CD14-positive monocyte (primary cell): ENCODE measurements at regions not wholly inside any gene's neighbourhood (a gene's known extent, or its start where the extent isn't known, plus 50 kb on each side); places are given as distances from the start of the nearest gene placed in this dataset.

Source experiments
- DNase-seq, 3 donors: peaks; one replicate each; pipeline ENCODE4 v3.0.0-alpha.2; 2011 to 2022
- H2AFZ ChIP-seq: 2 replicates; pipeline ENCODE4 v1.6.0; 2012; ENCODE audit warnings: mild to moderate bottlenecking, low read depth, low read length, inconsistent platforms; ENCODE audit not compliant: insufficient read depth, poor library complexity, severe bottlenecking
- H3K27ac ChIP-seq, 2 donors: 1 replicate in 1 of 2; 2 replicates in 1 of 2; pipeline ENCODE4 v1.5.1; 2012 to 2013; ENCODE audit warnings: low read length in 2 of 2, control low read depth in 1 of 2, inconsistent platforms in 1 of 2, low read depth in 1 of 2, mild to moderate bottlenecking in 1 of 2
- H3K27me3 ChIP-seq, 2 donors: one replicate each; pipeline versions ENCODE4 v1.6.0 to v1.6.1; 2011 to 2013; ENCODE audit warnings: low read length in 2 of 2; ENCODE audit not compliant: control insufficient read depth in 2 of 2, insufficient read depth in 2 of 2
- H3K36me3 ChIP-seq, 2 donors: replicated peaks in 1 of 2; 1 replicate in 1 of 2; 2 replicates in 1 of 2; pipeline versions ENCODE4 v1.5.1 to v1.6.1; 2012 to 2013; ENCODE audit warnings: low read length in 2 of 2, control low read depth in 1 of 2, inconsistent platforms in 1 of 2, mild to moderate bottlenecking in 1 of 2; ENCODE audit not compliant: insufficient read depth in 2 of 2, control insufficient read depth in 1 of 2
- H3K4me1 ChIP-seq, 2 donors: 1 replicate in 1 of 2; 2 replicates in 1 of 2; pipeline versions ENCODE4 v1.5.1 to v1.6.1; 2012 to 2013; ENCODE audit warnings: low read length in 2 of 2, control low read depth in 1 of 2, inconsistent platforms in 1 of 2, mild to moderate bottlenecking in 1 of 2, moderate library complexity in 1 of 2; ENCODE audit not compliant: insufficient read depth in 2 of 2, control insufficient read depth in 1 of 2
- H3K4me2 ChIP-seq: replicated peaks from 2 replicates; pipeline ENCODE3; 2012; ENCODE audit warnings: low read length, moderate library complexity, mild to moderate bottlenecking; ENCODE audit not compliant: poor library complexity, severe bottlenecking; ENCODE audit errors: extremely low read depth
- H3K4me3 ChIP-seq, 3 experiments: fragments of 200-600 bp in 1 of 3; sonication (generic) in 1 of 3; replicated peaks in 1 of 3; 1 replicate in 2 of 3; 2 replicates in 1 of 3; pipeline ENCODE4 v1.5.1; 2011 to 2013; ENCODE audit warnings: low read length in 3 of 3, mild to moderate bottlenecking in 3 of 3, control low read depth in 2 of 3, low read depth in 2 of 3, inconsistent platforms in 1 of 3, moderate library complexity in 1 of 3
- H3K79me2 ChIP-seq: 2 replicates; pipeline ENCODE4 v1.6.0; 2012; ENCODE audit warnings: mild to moderate bottlenecking, control low read depth, inconsistent platforms, low read length, moderate library complexity; ENCODE audit not compliant: insufficient read depth
- H3K9ac ChIP-seq: 2 replicates; pipeline ENCODE4 v1.6.0; 2017; ENCODE audit warnings: low read length, mild to moderate bottlenecking; ENCODE audit not compliant: insufficient read depth, poor library complexity, severe bottlenecking
- H3K9me3 ChIP-seq, 2 donors: replicated peaks in 1 of 2; 1 replicate in 1 of 2; 2 replicates in 1 of 2; pipeline versions ENCODE4 v1.5.1 to v1.6.1; 2012 to 2013; ENCODE audit warnings: low read length in 2 of 2, control low read depth in 1 of 2; ENCODE audit not compliant: control insufficient read depth in 1 of 2, insufficient read depth in 1 of 2
- H4K20me1 ChIP-seq: 2 replicates; pipeline ENCODE4 v1.6.0; 2012; ENCODE audit warnings: mild to moderate bottlenecking, low read length, control low read depth, moderate library complexity; ENCODE audit not compliant: insufficient read depth
- H3K27ac Mint-ChIP-seq, 7 donors: one replicate each; pipeline ENCODE4 v1.8.0; 2020; ENCODE audit warnings: mild to moderate bottlenecking in 7 of 7, mixed read lengths in 7 of 7, moderate library complexity in 6 of 7, inconsistent platforms in 2 of 7
- H3K27me3 Mint-ChIP-seq, 3 donors: one replicate each; pipeline ENCODE4 v1.8.0; 2021 to 2022; ENCODE audit warnings: low read depth in 3 of 3, mild to moderate bottlenecking in 3 of 3, mixed read lengths in 3 of 3, moderate library complexity in 3 of 3, inconsistent platforms in 1 of 3
- H3K36me3 Mint-ChIP-seq, 2 donors: one replicate each; pipeline ENCODE4 v1.8.0; 2020; ENCODE audit warnings: mixed read lengths in 2 of 2, inconsistent platforms in 1 of 2, mild to moderate bottlenecking in 1 of 2
- H3K4me1 Mint-ChIP-seq: one replicate; pipeline ENCODE4 v1.8.0; 2020; ENCODE audit warnings: mild to moderate bottlenecking, mixed read lengths
- H3K4me3 Mint-ChIP-seq, 2 donors: one replicate each; pipeline ENCODE4 v1.8.0; 2020; ENCODE audit warnings: mild to moderate bottlenecking in 2 of 2, mixed read lengths in 2 of 2, moderate library complexity in 1 of 2
- H3K9me3 Mint-ChIP-seq, 7 donors: one replicate each; pipeline ENCODE4 v1.8.0; 2020 to 2022; ENCODE audit warnings: mixed read lengths in 7 of 7, mild to moderate bottlenecking in 6 of 7, moderate library complexity in 6 of 7, inconsistent platforms in 2 of 7
- WGBS: methylation state at CpG from one replicate; pipeline ENCODE4 v1.1.5; 2013; ENCODE audit warnings: missing lambda C conversion rate; ENCODE audit not compliant: insufficient coverage; 5-methylcytosine and 5-hydroxymethylcytosine counted together
- intact Hi-C, 2 donors: fragments of 100-400 bp; cut with micrococcal nuclease; formaldehyde crosslinking; loops; one replicate each; pipeline versions ENCODE4 v1.15.0 to v1.15.1; 2023
- TF ChIP-seq, protein P1 (sequence below): fragments of 200-600 bp; IDR thresholded peaks from one replicate; pipeline ENCODE4 v1.8.0; 2022; ENCODE audit warnings: antibody characterized with exemption, mild to moderate bottlenecking

- H4K20me1 ChIP-seq, result no peaks in the 10 kb centered on the region
- Mint-ChIP-seq H3K36me3 (no peaks in the 10 kb centered on the region), H3K9me3 (peaks cover 0 to 6% (median 2%) of the 10 kb centered on the region in 7 donors), H3K4me1 (no peaks in the 10 kb centered on the region), H3K27ac (no peak overlapping the region), H3K4me3 (no peak overlapping the region), H3K27me3 (peaks cover 0 to 1% (median 0%) of the 10 kb centered on the region in 3 donors)
- no peaks in the 10 kb centered on the region for H3K9me3 ChIP-seq
- TF ChIP-seq, protein P1, sequence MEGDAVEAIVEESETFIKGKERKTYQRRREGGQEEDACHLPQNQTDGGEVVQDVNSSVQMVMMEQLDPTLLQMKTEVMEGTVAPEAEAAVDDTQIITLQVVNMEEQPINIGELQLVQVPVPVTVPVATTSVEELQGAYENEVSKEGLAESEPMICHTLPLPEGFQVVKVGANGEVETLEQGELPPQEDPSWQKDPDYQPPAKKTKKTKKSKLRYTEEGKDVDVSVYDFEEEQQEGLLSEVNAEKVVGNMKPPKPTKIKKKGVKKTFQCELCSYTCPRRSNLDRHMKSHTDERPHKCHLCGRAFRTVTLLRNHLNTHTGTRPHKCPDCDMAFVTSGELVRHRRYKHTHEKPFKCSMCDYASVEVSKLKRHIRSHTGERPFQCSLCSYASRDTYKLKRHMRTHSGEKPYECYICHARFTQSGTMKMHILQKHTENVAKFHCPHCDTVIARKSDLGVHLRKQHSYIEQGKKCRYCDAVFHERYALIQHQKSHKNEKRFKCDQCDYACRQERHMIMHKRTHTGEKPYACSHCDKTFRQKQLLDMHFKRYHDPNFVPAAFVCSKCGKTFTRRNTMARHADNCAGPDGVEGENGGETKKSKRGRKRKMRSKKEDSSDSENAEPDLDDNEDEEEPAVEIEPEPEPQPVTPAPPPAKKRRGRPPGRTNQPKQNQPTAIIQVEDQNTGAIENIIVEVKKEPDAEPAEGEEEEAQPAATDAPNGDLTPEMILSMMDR, result no peak
- H3K36me3 ChIP-seq, result no peaks in the 10 kb centered on the region
- no CpG with 5 or more reads among the region's 2 CpGs for WGBS
- H3K4me1 ChIP-seq, result no peaks in the 10 kb centered on the region
- no peak overlapping the region for H3K4me2 ChIP-seq
- no peak overlapping the region for H3K27ac ChIP-seq
- no peak overlapping the region for H3K9ac ChIP-seq
- intact Hi-C loops, result no loop called here
- no peaks in the 10 kb centered on the region for H3K27me3 ChIP-seq
- no peaks in the 10 kb centered on the region for H3K79me2 ChIP-seq
- H3K4me3 ChIP-seq, result no peak overlapping the region
- no peak overlapping the region for H2AFZ ChIP-seq
- DNase-seq, result no peak
Observed at GRCh38 chr4:23070848-23071570, 378.3 kb downstream of the GBA3 start.

GRCh38 chr4:23068756-23069155, 376.0 kb downstream of the GBA3 start:
- Mint-ChIP-seq H3K27ac (no peak overlapping the region), H3K4me3 (no peak overlapping the region), H3K4me1 (no peaks in the 10 kb centered on the region), H3K27me3 (peaks cover 0 to 1% (median 0%) of the 10 kb centered on the region in 3 donors), H3K36me3 (no peaks in the 10 kb centered on the region), H3K9me3 (peaks cover 0 to 6% (median 0%) of the 10 kb centered on the region in 7 donors)
- H3K4me3 ChIP-seq, result no peak overlapping the region
- H3K27ac ChIP-seq, result no peak overlapping the region
- intact Hi-C loops, result no loop called here
- no peak overlapping the region for H3K9ac ChIP-seq
- TF ChIP-seq, protein P1, result no peak
- H3K27me3 ChIP-seq, result no peaks in the 10 kb centered on the region
- 80% methylated on average over 2 of the region's 3 CpGs for WGBS
- H4K20me1 ChIP-seq, result no peaks in the 10 kb centered on the region
- H3K4me2 ChIP-seq, result no peak overlapping the region
- no peaks in the 10 kb centered on the region for H3K79me2 ChIP-seq
- H2AFZ ChIP-seq, result no peak overlapping the region
- DNase-seq, result no peak
- no peaks in the 10 kb centered on the region for H3K9me3 ChIP-seq
- no peaks in the 10 kb centered on the region for H3K36me3 ChIP-seq
- H3K4me1 ChIP-seq, result no peaks in the 10 kb centered on the region
